ENCODE measurements at regions not wholly inside any gene's neighbourhood (a gene's known extent, or its start where the extent isn't known, plus 50 kb on each side); places are given as distances from the start of the nearest gene placed in this dataset.

GRCh38 chr7:109635374-109635773 is 1065.7 kb downstream of the DNAJB9 start:
- Mint-ChIP-seq H3K4me3 (ENCODE audit: unreplicated experiment) (no peak overlapping the region), H3K27ac (ENCODE audit: unreplicated experiment) (no peak overlapping the region), H3K36me3 (ENCODE audit: low read depth) (no peaks in the 10 kb centered on the region), H3K27me3 (ENCODE audit: low read depth) (peaks cover 2% of the 10 kb centered on the region), H3K9me3 (ENCODE audit: low read depth) (peaks cover 13% of the 10 kb centered on the region), H3K4me1 (ENCODE audit: low read depth) (no peaks in the 10 kb centered on the region)
- no peak for DNase-seq (ENCODE audit: low spot score)
- TF ChIP-seq CTCF (IDR thresholded peaks at IDR 0.05): no peak

- peaks cover 7% of the 10 kb centered on the region for H3K9me3 Mint-ChIP-seq (ENCODE audit: low read depth)
- no peak overlapping the region for H3K4me3 Mint-ChIP-seq (ENCODE audit: unreplicated experiment)
- no peaks in the 10 kb centered on the region for H3K36me3 Mint-ChIP-seq (ENCODE audit: low read depth)
- H3K4me1 Mint-ChIP-seq (ENCODE audit: low read depth): no peaks in the 10 kb centered on the region
- DNase-seq (ENCODE audit: low spot score): no peak
- TF ChIP-seq CTCF (IDR thresholded peaks at IDR 0.05): no peak
- H3K27me3 Mint-ChIP-seq (ENCODE audit: low read depth): no peaks in the 10 kb centered on the region
- H3K27ac Mint-ChIP-seq (ENCODE audit: unreplicated experiment): no peak overlapping the region
These were observed 1067.8 kb downstream of the DNAJB9 start for GRCh38 chr7:109637428-109637990.

GRCh38 chr7:109638321-109638720 is 1068.6 kb downstream of the DNAJB9 start:
- Mint-ChIP-seq H3K27me3 (ENCODE audit: low read depth) (no peaks in the 10 kb centered on the region), H3K9me3 (ENCODE audit: low read depth) (no peaks in the 10 kb centered on the region), H3K4me3 (ENCODE audit: unreplicated experiment) (no peak overlapping the region), H3K27ac (ENCODE audit: unreplicated experiment) (no peak overlapping the region), H3K4me1 (ENCODE audit: low read depth) (no peaks in the 10 kb centered on the region), H3K36me3 (ENCODE audit: low read depth) (no peaks in the 10 kb centered on the region)
- no peak for DNase-seq (ENCODE audit: low spot score)
- no peak for TF ChIP-seq CTCF (IDR thresholded peaks at IDR 0.05)

- Mint-ChIP-seq H3K36me3 (ENCODE audit: low read depth) (no peaks in the 10 kb centered on the region), H3K9me3 (ENCODE audit: low read depth) (no peaks in the 10 kb centered on the region), H3K4me1 (ENCODE audit: low read depth) (no peaks in the 10 kb centered on the region), H3K4me3 (ENCODE audit: unreplicated experiment) (no peak overlapping the region), H3K27me3 (ENCODE audit: low read depth) (no peaks in the 10 kb centered on the region), H3K27ac (ENCODE audit: unreplicated experiment) (no peak overlapping the region)
- no peak for TF ChIP-seq CTCF (IDR thresholded peaks at IDR 0.05)
- no peak for DNase-seq (ENCODE audit: low spot score)
These were observed 1069.9 kb downstream of the DNAJB9 start for GRCh38 chr7:109639561-109639960.

GRCh38 chr7:109641445-109641844 is 1071.8 kb downstream of the DNAJB9 start:
- H3K9me3 Mint-ChIP-seq (ENCODE audit: low read depth): no peaks in the 10 kb centered on the region
- no peaks in the 10 kb centered on the region for H3K36me3 Mint-ChIP-seq (ENCODE audit: low read depth)
- no peak for DNase-seq (ENCODE audit: low spot score)
- no peak overlapping the region for H3K27ac Mint-ChIP-seq (ENCODE audit: unreplicated experiment)
- no peaks in the 10 kb centered on the region for H3K27me3 Mint-ChIP-seq (ENCODE audit: low read depth)
- H3K4me1 Mint-ChIP-seq (ENCODE audit: low read depth): no peaks in the 10 kb centered on the region
- H3K4me3 Mint-ChIP-seq (ENCODE audit: unreplicated experiment): no peak overlapping the region
- no peak for TF ChIP-seq CTCF (IDR thresholded peaks at IDR 0.05)

All from chondrocyte (in vitro differentiated cells).